Mesodermal cell (in vitro differentiated cells): ENCODE measurements at regions not wholly inside any gene's neighbourhood (a gene's known extent, or its start where the extent isn't known, plus 50 kb on each side); places are given as distances from the start of the nearest gene placed in this dataset.
"Not testable (repeated sequence)": the region's sequence is repeated elsewhere in the genome, so short reads cannot be mapped to it uniquely, and the experiment has no call there.

Experiments used
- H3K27ac ChIP-seq: 2 replicates; pipeline ENCODE4 v1.7.0; 2013; ENCODE audit warnings: mild to moderate bottlenecking, low read depth, low read length, moderate library complexity; ENCODE audit not compliant: severe bottlenecking
- H3K36me3 ChIP-seq: 2 replicates; pipeline ENCODE4 v1.7.1; 2013; ENCODE audit warnings: mild to moderate bottlenecking, low read length, moderate library complexity; ENCODE audit not compliant: control insufficient read depth, insufficient read depth
- H3K4me1 ChIP-seq: one replicate; pipeline ENCODE4 v1.7.1; 2013; ENCODE audit warnings: mild to moderate bottlenecking, low read length; ENCODE audit not compliant: insufficient read depth, control insufficient read depth, poor library complexity, severe bottlenecking
- H3K4me3 ChIP-seq: 2 replicates; pipeline ENCODE4 v1.7.0; 2013; ENCODE audit warnings: low read length, control low read depth, mild to moderate bottlenecking; ENCODE audit not compliant: insufficient read depth, poor library complexity, severe bottlenecking; ENCODE audit errors: extremely low read depth
- H3K9me3 ChIP-seq: 2 replicates; pipeline ENCODE4 v1.7.1; 2013; ENCODE audit warnings: mild to moderate bottlenecking, low read length, moderate library complexity; ENCODE audit not compliant: control insufficient read depth
- WGBS, 2 experiments: methylation state at CpG; one replicate each; pipeline ENCODE4 v1.1.5; 2013; ENCODE audit warnings: missing lambda C conversion rate in 2 of 2; ENCODE audit not compliant: insufficient coverage in 2 of 2; 5-methylcytosine and 5-hydroxymethylcytosine counted together

DNA sequence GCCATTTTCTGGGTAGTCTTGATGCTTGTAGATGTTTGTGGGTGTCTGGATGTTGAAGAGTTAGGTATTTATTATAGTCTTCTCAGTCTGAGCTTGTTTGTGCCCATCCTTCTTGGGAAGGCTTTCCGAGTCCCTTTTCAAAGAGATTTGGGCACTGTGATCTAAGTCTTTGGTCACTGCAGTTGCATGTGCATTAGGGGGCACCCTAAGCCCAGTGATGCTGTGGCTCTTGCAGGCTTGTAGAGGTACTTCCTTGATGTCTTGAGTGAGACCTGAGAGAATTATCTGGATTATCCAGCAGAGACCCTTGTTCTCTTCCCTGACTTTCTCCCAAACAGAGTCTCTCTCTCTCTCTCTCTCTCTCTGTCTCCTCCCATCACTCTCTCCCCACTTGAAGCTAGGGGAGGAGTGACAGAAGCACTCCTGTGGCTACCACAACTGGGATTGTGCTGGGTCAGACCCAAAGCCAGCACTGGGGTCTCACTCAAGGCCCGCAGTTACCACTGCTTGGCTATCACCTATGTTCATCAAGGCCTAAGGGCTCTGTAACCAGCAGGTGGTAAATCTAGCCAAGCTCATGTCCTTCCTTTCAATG lies 68.5 kb downstream of the TMCO5A start:
- Histone ChIP-seq H3K9me3 (no peaks in the 10 kb centered on the region), H3K4me3 (no peak overlapping the region), H3K27ac (no peak overlapping the region), H3K4me1 (no peaks in the 10 kb centered on the region), H3K36me3 (no peaks in the 10 kb centered on the region)
- WGBS, 2 experiments = 64 to 86% methylated on average over 2 of the region's 2 CpGs

DNA sequence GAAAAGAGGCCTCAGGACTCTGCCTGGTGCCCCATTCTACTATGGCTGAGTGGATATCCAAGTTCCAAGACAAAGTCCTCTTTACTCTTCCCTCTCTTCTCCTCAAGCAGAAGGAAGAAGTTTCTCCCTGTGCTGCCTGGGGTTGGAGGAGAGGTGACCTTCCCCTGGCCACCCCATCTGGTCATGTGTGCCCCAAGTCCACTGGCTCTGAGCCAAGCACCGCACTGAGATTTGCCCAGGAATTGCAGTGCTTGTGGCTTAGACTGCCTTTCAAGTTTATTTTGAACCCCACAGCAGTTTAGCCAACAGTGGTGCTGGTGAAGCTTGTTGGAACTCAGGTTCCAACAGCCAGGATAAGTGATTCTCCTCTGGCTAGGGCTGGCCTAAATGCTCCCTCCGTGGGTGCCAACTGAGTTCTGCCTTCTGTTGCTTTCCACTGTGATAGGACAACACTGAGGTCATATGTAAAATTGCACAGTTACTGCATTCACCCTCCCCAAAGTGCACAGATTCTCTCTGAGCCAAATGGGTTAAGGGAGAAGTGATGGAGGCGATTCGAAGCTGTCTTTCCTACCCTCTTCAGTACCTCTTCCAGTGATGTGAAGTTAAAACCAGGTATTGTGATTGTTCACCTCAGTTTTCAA lies 69.9 kb downstream of the TMCO5A start:
- no peak overlapping the region for H3K27ac ChIP-seq
- no peaks in the 10 kb centered on the region for H3K36me3 ChIP-seq
- WGBS, 2 experiments = 63% methylated on average over 2 of the region's 4 CpGs; no CpG with 5 or more reads in 1 of the 2 experiments

GRCh38 chr15:38005953-38006808 lies 71.7 kb downstream of the TMCO5A start:
- WGBS, 2 experiments = 100% methylated on average over 1 of the region's 2 CpGs; no CpG with 5 or more reads in 1 of the 2 experiments
- no peaks in the 10 kb centered on the region for H3K4me1 ChIP-seq
- no peaks in the 10 kb centered on the region for H3K9me3 ChIP-seq
- no peak overlapping the region for H3K27ac ChIP-seq
- H3K4me3 ChIP-seq = no peak overlapping the region
- H3K36me3 ChIP-seq = no peaks in the 10 kb centered on the region

More for the DNA sequence above, 69.9 kb downstream of the TMCO5A start:
- H3K4me3 ChIP-seq = no peak overlapping the region
- no peaks in the 10 kb centered on the region for H3K9me3 ChIP-seq
- no peaks in the 10 kb centered on the region for H3K4me1 ChIP-seq

GRCh38 chr15:38010395-38010794 lies 76.0 kb downstream of the TMCO5A start:
- Histone ChIP-seq H3K4me3 (no peak overlapping the region), H3K36me3 (no peaks in the 10 kb centered on the region), H3K4me1 (peaks cover 5% of the 10 kb centered on the region), H3K27ac (no peak overlapping the region), H3K9me3 (no peaks in the 10 kb centered on the region)
- WGBS, 2 experiments = 86 to 96% methylated on average over 4 of the region's 6 CpGs

DNA sequence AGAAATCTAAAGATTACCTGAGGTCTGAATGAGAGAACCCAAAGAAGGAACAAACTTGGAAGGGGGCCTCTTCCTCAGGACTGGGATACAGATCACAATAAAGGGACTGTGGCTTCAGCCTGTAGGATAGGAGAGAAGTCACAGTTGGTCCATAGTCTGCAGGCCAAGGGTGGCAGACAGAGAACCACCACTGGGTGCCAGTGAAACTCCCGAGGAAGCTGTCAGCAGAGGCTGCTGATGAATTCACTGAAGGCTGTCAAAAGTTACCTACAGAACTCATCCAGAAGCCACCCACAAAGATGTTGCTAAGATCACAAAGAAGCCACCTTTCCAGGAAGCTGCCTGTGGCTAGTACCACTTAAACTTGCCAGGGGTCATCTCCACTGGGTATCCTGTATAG lies 78.5 kb downstream of the TMCO5A start:
- Histone ChIP-seq H3K36me3 (no peaks in the 10 kb centered on the region), H3K9me3 (no peaks in the 10 kb centered on the region), H3K27ac (no peak overlapping the region), H3K4me3 (no peak overlapping the region), H3K4me1 (peaks cover 5% of the 10 kb centered on the region)
- 100% methylated on average over 1 of the region's 1 CpG; no CpG with 5 or more reads in 1 of the 2 experiments for WGBS, 2 experiments

DNA sequence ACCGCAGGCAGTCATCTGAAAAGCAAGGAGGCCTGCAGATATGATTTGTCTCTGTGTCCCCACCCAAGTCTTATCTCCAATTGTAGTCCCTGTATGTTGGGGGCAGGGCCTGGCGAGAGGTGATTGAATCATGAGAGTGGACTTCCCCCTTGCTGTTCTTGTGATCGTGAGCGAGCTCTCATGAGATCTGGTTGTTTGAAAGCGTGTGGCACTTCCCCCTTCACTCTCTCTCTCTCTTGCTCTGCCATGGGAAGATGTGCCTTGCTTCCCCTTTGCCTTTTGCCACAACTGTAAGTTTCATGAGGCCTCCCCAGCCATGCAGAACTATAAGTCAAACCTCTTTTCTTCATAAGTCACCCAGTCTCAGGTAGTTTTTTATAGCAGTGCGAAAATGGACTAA lies 83.3 kb downstream of the TMCO5A start:
- Histone ChIP-seq H3K36me3 (no peaks in the 10 kb centered on the region), H3K4me3 (no peak overlapping the region), H3K27ac (no peak overlapping the region), H3K4me1 (peaks cover 5% of the 10 kb centered on the region), H3K9me3 (no peaks in the 10 kb centered on the region)
- 92 to 96% methylated on average over 4 to 5 of the region's 6 CpGs for WGBS, 2 experiments

DNA sequence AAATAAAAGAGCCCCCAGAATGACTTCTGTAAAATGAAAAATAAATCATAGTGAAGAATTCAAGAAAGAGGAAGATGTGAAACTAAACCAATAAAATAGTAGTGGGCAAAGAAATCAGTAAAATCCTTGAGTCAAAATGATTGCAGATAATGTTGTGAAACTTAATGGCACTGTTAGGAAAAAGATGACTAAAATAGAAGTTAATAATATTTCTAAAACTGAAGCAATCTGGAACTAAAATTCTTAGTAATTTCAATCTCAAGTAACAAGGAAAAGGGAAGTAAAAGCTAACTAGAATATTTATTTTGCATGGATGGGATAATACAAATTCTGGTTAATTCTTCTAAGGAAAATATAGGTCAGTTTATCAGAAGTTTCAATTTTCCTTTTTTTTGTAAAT lies 84.6 kb downstream of the TMCO5A start:
- H3K4me1 ChIP-seq = no peaks in the 10 kb centered on the region
- H3K4me3 ChIP-seq = no peak overlapping the region
- no peak overlapping the region for H3K27ac ChIP-seq
- no peaks in the 10 kb centered on the region for H3K36me3 ChIP-seq
- H3K9me3 ChIP-seq = no peaks in the 10 kb centered on the region

DNA sequence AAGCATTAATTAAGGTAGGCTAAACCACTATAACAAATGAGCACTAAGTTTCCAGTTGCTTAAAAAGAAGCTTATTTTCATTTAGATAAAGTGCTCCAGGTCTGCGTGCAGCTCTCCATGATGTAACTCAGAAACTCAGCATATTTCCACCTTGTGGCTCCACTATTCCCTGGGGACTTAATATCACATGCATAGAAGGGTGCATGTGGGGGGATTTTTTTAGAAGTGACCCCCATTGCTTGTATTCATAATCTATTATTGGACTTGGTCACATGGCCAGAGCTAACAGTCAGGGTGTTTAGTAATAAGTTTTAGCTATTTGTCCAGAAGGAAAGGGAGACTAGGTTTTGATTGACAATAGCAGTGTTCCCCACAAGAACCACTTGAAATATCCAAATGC lies 86.8 kb downstream of the TMCO5A start:
- no peaks in the 10 kb centered on the region for H3K36me3 ChIP-seq
- H3K9me3 ChIP-seq = no peaks in the 10 kb centered on the region
- H3K4me3 ChIP-seq = no peak overlapping the region
- no peak overlapping the region for H3K27ac ChIP-seq
- no peaks in the 10 kb centered on the region for H3K4me1 ChIP-seq
- WGBS, 2 experiments = 100% methylated on average over 1 of the region's 1 CpG; no CpG with 5 or more reads in 1 of the 2 experiments

- no peaks in the 10 kb centered on the region for H3K4me1 ChIP-seq
- WGBS, 2 experiments = 71 to 100% methylated on average over 1 of the region's 2 CpGs
- no peak overlapping the region for H3K4me3 ChIP-seq
- H3K36me3 ChIP-seq = no peaks in the 10 kb centered on the region
- H3K27ac ChIP-seq = no peak overlapping the region
- no peaks in the 10 kb centered on the region for H3K9me3 ChIP-seq
Observed at GRCh38 chr15:38024293-38025091, 90.1 kb downstream of the TMCO5A start.

DNA sequence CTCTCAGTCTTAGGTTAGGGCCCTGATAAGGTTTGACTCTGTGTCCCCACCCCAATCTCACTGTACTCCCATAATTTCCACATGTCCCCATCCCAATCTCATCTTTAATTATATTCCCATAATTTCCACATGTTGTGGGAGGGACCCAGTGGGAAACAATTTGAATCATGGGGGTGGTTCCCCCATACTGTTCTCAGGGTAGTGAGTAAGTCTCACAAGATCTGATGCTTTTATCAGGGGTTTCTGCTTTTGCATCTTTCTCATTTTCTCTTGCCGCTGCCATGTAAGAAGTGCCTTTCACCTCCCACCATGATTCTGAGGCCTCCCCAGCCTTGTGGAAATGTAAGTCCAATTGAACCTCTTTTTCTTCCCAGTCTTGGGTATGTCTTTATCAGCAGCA lies 91.2 kb downstream of the TMCO5A start:
- H3K27ac ChIP-seq, H3K9me3 ChIP-seq, H3K4me3 ChIP-seq, H3K4me1 ChIP-seq, H3K36me3 ChIP-seq: not testable (repeated sequence)
- 100% methylated on average over 1 of the region's 1 CpG; no CpG with 5 or more reads in 1 of the 2 experiments for WGBS, 2 experiments
